Neural cell (in vitro differentiated cells): ENCODE measurements at regions not wholly inside any gene's neighbourhood (a gene's known extent, or its start where the extent isn't known, plus 50 kb on each side); places are given as distances from the start of the nearest gene placed in this dataset.

Experiments
- H2AFZ ChIP-seq: fragments of 200-600, 300-800 bp; sonication (generic), shearing (Covaris generic); 2 replicates; pipeline ENCODE4 v1.6.0; 2014; ENCODE audit warnings: low read depth, mild to moderate bottlenecking, antibody characterized with exemption, low read length, moderate library complexity
- H3F3A ChIP-seq: fragments of 200-600 bp; shearing (Covaris generic); 2 replicates; pipeline ENCODE4 v1.6.1; 2016; ENCODE audit warnings: mild to moderate bottlenecking, moderate library complexity, mixed read lengths, antibody characterized with exemption, low read length; ENCODE audit not compliant: insufficient read depth, poor library complexity, severe bottlenecking
- H3K27ac ChIP-seq: fragments of 200-600, 300-800 bp; sonication (generic), shearing (Covaris generic); 2 replicates; pipeline ENCODE4 v1.5.1; 2014; ENCODE audit warnings: mild to moderate bottlenecking, low read length, moderate library complexity
- H3K27me3 ChIP-seq: fragments of 300-800, 200-600 bp; sonication (generic), shearing (Covaris generic); 2 replicates; pipeline ENCODE4 v1.6.0; 2014; ENCODE audit warnings: mild to moderate bottlenecking, low read depth, low read length, moderate library complexity; ENCODE audit not compliant: insufficient read depth
- H3K36me3 ChIP-seq: fragments of 300-800, 200-600 bp; sonication (generic), shearing (Covaris generic); 2 replicates; pipeline ENCODE4 v1.5.1; 2014; ENCODE audit warnings: mild to moderate bottlenecking, antibody characterized with exemption, low read length, moderate library complexity; ENCODE audit not compliant: insufficient read depth
- H3K4me2 ChIP-seq: fragments of 300-800, 200-600 bp; sonication (generic), shearing (Covaris generic); 2 replicates; pipeline ENCODE4 v1.6.0; 2014; ENCODE audit warnings: mild to moderate bottlenecking, low read length
- H3K4me3 ChIP-seq: fragments of 300-800, 200-600 bp; sonication (generic), shearing (Covaris generic); 2 replicates; pipeline ENCODE4 v1.5.1; 2014; ENCODE audit warnings: mild to moderate bottlenecking, low read length, moderate library complexity
- H3K79me2 ChIP-seq: fragments of 200-600 bp; shearing (Covaris generic); replicated peaks from 2 replicates; pipeline ENCODE4 v1.6.0; 2014; ENCODE audit warnings: mild to moderate bottlenecking, low read length, moderate library complexity; ENCODE audit not compliant: insufficient read depth
- H3K9ac ChIP-seq: fragments of 300-800, 200-600 bp; sonication (generic), shearing (Covaris generic); 2 replicates; pipeline ENCODE4 v1.6.1; 2016; ENCODE audit warnings: mild to moderate bottlenecking, low read length, mixed read lengths
- H3K9me2 ChIP-seq: fragments of 200-600 bp; shearing (Covaris generic); 2 replicates; pipeline ENCODE4 v1.6.1; 2016; ENCODE audit warnings: mild to moderate bottlenecking, low read length, mixed read lengths; ENCODE audit not compliant: insufficient read depth
- H3K9me3 ChIP-seq: fragments of 200-600, 300-800 bp; sonication (generic), shearing (Covaris generic); 2 replicates; pipeline ENCODE4 v1.6.1; 2016; ENCODE audit warnings: mild to moderate bottlenecking, mixed run types, low read length, moderate library complexity, mixed read lengths
- H4K20me1 ChIP-seq: fragments of 200-600 bp; shearing (Covaris generic); 2 replicates; pipeline ENCODE4 v1.6.1; 2016; ENCODE audit warnings: mild to moderate bottlenecking, mixed run types; ENCODE audit not compliant: insufficient read depth
- EP300 ChIP-seq: fragments of 450-650 bp; conservative IDR thresholded peaks from 2 replicates; pipeline ENCODE4 v1.6.1; 2014; ENCODE audit warnings: antibody characterized with exemption, mild to moderate bottlenecking, moderate library complexity; ENCODE audit not compliant: poor library complexity, severe bottlenecking
- EZH2 ChIP-seq: fragments of 200-600, 300-800 bp; shearing (Covaris generic), sonication (generic); IDR thresholded peaks from 2 replicates; pipeline ENCODE4 v1.6.1; 2014; ENCODE audit warnings: antibody characterized with exemption, low read length, borderline replicate concordance, mild to moderate bottlenecking; ENCODE audit not compliant: insufficient read depth, poor library complexity, severe bottlenecking
- MXI1 ChIP-seq: fragments of 450-650 bp; conservative IDR thresholded peaks from 2 replicates; pipeline ENCODE4 v1.6.1; 2014; ENCODE audit warnings: antibody characterized with exemption, mild to moderate bottlenecking; ENCODE audit not compliant: poor library complexity, severe bottlenecking
- POLR2AphosphoS5 ChIP-seq: IDR thresholded peaks from 2 replicates; pipeline ENCODE4 v1.6.1; 2012
- RAD21 ChIP-seq: fragments of 450-650 bp; conservative IDR thresholded peaks from 2 replicates; pipeline ENCODE4 v1.6.1; 2014; ENCODE audit warnings: antibody characterized with exemption, mild to moderate bottlenecking, moderate library complexity
- REST ChIP-seq: IDR thresholded peaks from 2 replicates; pipeline ENCODE4 v1.6.1; 2012; ENCODE audit warnings: borderline replicate concordance
- SMC3 ChIP-seq: fragments of 450-650 bp; conservative IDR thresholded peaks from 2 replicates; pipeline ENCODE4 v1.6.1; 2014; ENCODE audit warnings: antibody characterized with exemption, mild to moderate bottlenecking, moderate library complexity; ENCODE audit not compliant: poor library complexity
- TAF1 ChIP-seq: IDR thresholded peaks from 2 replicates; pipeline ENCODE4 v1.6.1; 2012; ENCODE audit warnings: low read depth
- TF ChIP-seq, protein P1 (sequence below): fragments of 450-650 bp; IDR thresholded peaks from 2 replicates; pipeline ENCODE4 v1.5.1; 2014; ENCODE audit warnings: antibody characterized with exemption, mild to moderate bottlenecking, moderate library complexity; ENCODE audit not compliant: poor library complexity, severe bottlenecking

DNA sequence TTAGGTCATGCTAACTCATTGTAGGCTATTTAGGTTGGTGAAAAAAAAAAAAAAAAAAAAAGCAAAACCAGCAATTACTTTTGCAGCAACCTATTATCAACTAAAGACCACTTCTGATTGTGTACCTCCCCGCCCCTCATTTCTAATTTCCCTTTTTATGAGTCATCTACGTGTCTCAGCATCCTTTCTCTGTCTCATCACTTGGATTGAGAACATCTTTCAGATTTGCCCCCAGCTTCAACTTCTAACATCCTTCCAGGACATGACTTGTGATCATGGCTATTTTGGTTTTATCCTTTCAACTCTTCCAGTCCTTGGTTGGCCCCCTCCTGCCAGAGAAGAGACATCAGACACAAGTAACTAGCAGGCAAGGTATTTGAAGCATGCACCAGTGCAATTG lies 156.7 kb upstream of the CCN2 start:
- Histone ChIP-seq H3K4me3 (no peak overlapping the region), H3K9ac (no peak overlapping the region), H3K36me3 (no peaks in the 10 kb centered on the region), H3K9me3 (no peaks in the 10 kb centered on the region), H3K9me2 (no peaks in the 10 kb centered on the region), H3K27ac (no peak overlapping the region), H3F3A (no peaks in the 10 kb centered on the region), H3K79me2 (no peaks in the 10 kb centered on the region), H2AFZ (no peak overlapping the region), H4K20me1 (no peaks in the 10 kb centered on the region), H3K27me3 (no peaks in the 10 kb centered on the region), H3K4me2 (no peak overlapping the region)
- TF ChIP-seq MXI1 (no peak), EZH2 (no peak), POLR2AphosphoS5 (no peak), EP300 (no peak), TAF1 (no peak), SMC3 (no peak), REST (no peak), RAD21 (no peak)
- TF ChIP-seq, protein P1, sequence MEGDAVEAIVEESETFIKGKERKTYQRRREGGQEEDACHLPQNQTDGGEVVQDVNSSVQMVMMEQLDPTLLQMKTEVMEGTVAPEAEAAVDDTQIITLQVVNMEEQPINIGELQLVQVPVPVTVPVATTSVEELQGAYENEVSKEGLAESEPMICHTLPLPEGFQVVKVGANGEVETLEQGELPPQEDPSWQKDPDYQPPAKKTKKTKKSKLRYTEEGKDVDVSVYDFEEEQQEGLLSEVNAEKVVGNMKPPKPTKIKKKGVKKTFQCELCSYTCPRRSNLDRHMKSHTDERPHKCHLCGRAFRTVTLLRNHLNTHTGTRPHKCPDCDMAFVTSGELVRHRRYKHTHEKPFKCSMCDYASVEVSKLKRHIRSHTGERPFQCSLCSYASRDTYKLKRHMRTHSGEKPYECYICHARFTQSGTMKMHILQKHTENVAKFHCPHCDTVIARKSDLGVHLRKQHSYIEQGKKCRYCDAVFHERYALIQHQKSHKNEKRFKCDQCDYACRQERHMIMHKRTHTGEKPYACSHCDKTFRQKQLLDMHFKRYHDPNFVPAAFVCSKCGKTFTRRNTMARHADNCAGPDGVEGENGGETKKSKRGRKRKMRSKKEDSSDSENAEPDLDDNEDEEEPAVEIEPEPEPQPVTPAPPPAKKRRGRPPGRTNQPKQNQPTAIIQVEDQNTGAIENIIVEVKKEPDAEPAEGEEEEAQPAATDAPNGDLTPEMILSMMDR = no peak

GRCh38 chr6:132101535-132101934 lies 150.4 kb upstream of the CCN2 start:
- H3K9ac ChIP-seq = no peak overlapping the region
- no peak for TF ChIP-seq REST
- H3K9me3 ChIP-seq = no peaks in the 10 kb centered on the region
- no peaks in the 10 kb centered on the region for H4K20me1 ChIP-seq
- no peaks in the 10 kb centered on the region for H3F3A ChIP-seq
- no peak overlapping the region for H3K4me3 ChIP-seq
- H3K79me2 ChIP-seq = no peaks in the 10 kb centered on the region
- no peak overlapping the region for H3K4me2 ChIP-seq
- H2AFZ ChIP-seq = no peak overlapping the region
- no peaks in the 10 kb centered on the region for H3K36me3 ChIP-seq
- no peaks in the 10 kb centered on the region for H3K27me3 ChIP-seq
- H3K9me2 ChIP-seq = no peaks in the 10 kb centered on the region
- no peak overlapping the region for H3K27ac ChIP-seq
